ENCODE measurements at regions not wholly inside any gene's neighbourhood (a gene's known extent, or its start where the extent isn't known, plus 50 kb on each side); places are given as distances from the start of the nearest gene placed in this dataset.
"Not testable (repeated sequence)": the region's sequence is repeated elsewhere in the genome, so short reads cannot be mapped to it uniquely, and the experiment has no call there.

- DNase-seq: no peak
Measured at GRCh38 chr13:63337921-63338320, 1922.3 kb upstream of the PCDH20 start.

GRCh38 chr13:63337041-63337440 lies 1921.4 kb upstream of the PCDH20 start:
- DNase-seq: no peak

GRCh38 chr13:63336549-63336948 lies 1920.9 kb upstream of the PCDH20 start:
- no peak for DNase-seq

- no peak for DNase-seq
Measured at GRCh38 chr13:63327584-63327983, 1911.9 kb upstream of the PCDH20 start.

GRCh38 chr13:63323441-63323840 lies 1907.8 kb upstream of the PCDH20 start:
- DNase-seq: no peak

GRCh38 chr13:63311587-63311986 lies 1895.9 kb upstream of the PCDH20 start:
- DNase-seq: no peak

- DNase-seq: no peak
Measured at GRCh38 chr13:63308549-63309165, 1893.0 kb upstream of the PCDH20 start.

- no peak for DNase-seq
Measured at GRCh38 chr13:63307228-63307627, 1891.6 kb upstream of the PCDH20 start.

- DNase-seq: no peak
Measured at GRCh38 chr13:63305641-63306133, 1890.0 kb upstream of the PCDH20 start.

GRCh38 chr13:63304497-63304896 lies 1888.8 kb upstream of the PCDH20 start:
- DNase-seq: no peak

GRCh38 chr13:63299866-63300394 lies 1884.3 kb upstream of the PCDH20 start:
- DNase-seq: no peak

- DNase-seq: no peak
Measured at GRCh38 chr13:63297163-63297562, 1881.5 kb upstream of the PCDH20 start.

- DNase-seq: no peak
Measured at GRCh38 chr13:63291701-63292100, 1876.1 kb upstream of the PCDH20 start.

- no peak for DNase-seq
Measured at GRCh38 chr13:63288576-63288975, 1872.9 kb upstream of the PCDH20 start.

- DNase-seq: no peak
Measured at GRCh38 chr13:63287926-63288325, 1872.3 kb upstream of the PCDH20 start.

GRCh38 chr13:63285426-63285825 lies 1869.8 kb upstream of the PCDH20 start:
- no peak for DNase-seq

GRCh38 chr13:63279136-63279535 lies 1863.5 kb upstream of the PCDH20 start:
- DNase-seq: no peak

- DNase-seq: no peak
Measured at GRCh38 chr13:63274772-63275171, 1859.1 kb upstream of the PCDH20 start.

GRCh38 chr13:63249411-63250187 lies 1834.0 kb upstream of the PCDH20 start:
- DNase-seq: no peak

GRCh38 chr13:63236667-63237396 lies 1821.2 kb upstream of the PCDH20 start:
- not testable (repeated sequence) for DNase-seq

GRCh38 chr13:63218596-63218995 lies 1802.9 kb upstream of the PCDH20 start:
- not testable (repeated sequence) for DNase-seq

GRCh38 chr13:63209330-63210017 lies 1793.8 kb upstream of the PCDH20 start:
- no peak for DNase-seq

- no peak for DNase-seq
Measured at GRCh38 chr13:63208826-63209225, 1793.2 kb upstream of the PCDH20 start.

All from stimulated activated CD4-positive, alpha-beta T cell treated with anti-CD3 and anti-CD28 coated beads, Interleukin-4, amount 100 ng/mL, for 24 hours (primary cell).